ENCODE measurements at regions not wholly inside any gene's neighbourhood (a gene's known extent, or its start where the extent isn't known, plus 50 kb on each side); places are given as distances from the start of the nearest gene placed in this dataset.

GRCh38 chr10:77732213-77733003 lies 94.8 kb upstream of the KCNMA1 start:
- no peak overlapping the region for H3K27ac ChIP-seq
- H3K4me2 ChIP-seq, result no peak overlapping the region
- Mint-ChIP-seq H3K4me3 (no peak overlapping the region), H3K27me3 (ENCODE audit: insufficient read depth, low read depth) (no peaks in the 10 kb centered on the region), H3K9me3 (peaks cover 3% of the 10 kb centered on the region), H3K4me1 (no peaks in the 10 kb centered on the region), H3K36me3 (no peaks in the 10 kb centered on the region), H3K27ac (no peak overlapping the region)
- H3F3A ChIP-seq (ENCODE audit: low read depth), result no peaks in the 10 kb centered on the region
- H3K9ac ChIP-seq, result no peak overlapping the region
- H3K79me2 ChIP-seq (ENCODE audit: low read depth), result no peaks in the 10 kb centered on the region
- H3K36me3 ChIP-seq, result no peaks in the 10 kb centered on the region
- H4K20me1 ChIP-seq (ENCODE audit: low read depth), result no peaks in the 10 kb centered on the region
- no peaks in the 10 kb centered on the region for H3K9me3 ChIP-seq (ENCODE audit: low read depth)
- no peak overlapping the region for H2AFZ ChIP-seq (replicated peaks)
- no peak for DNase-seq (ENCODE audit: low spot score)
- no peaks in the 10 kb centered on the region for H3K4me1 ChIP-seq
- TF ChIP-seq EZH2phosphoT487 (IDR thresholded peaks at IDR 0.05) (no peak), CTCF (IDR thresholded peaks at IDR 0.05) (no peak), EZH2 (IDR thresholded peaks at IDR 0.05) (no peak)
- no peak overlapping the region for H3K4me3 ChIP-seq
- no peaks in the 10 kb centered on the region for H3K27me3 ChIP-seq

GRCh38 chr10:77727481-77727880 lies 89.9 kb upstream of the KCNMA1 start:
- peaks cover 4% of the 10 kb centered on the region for H3K4me1 Mint-ChIP-seq
- Histone ChIP-seq H3K4me1 (peaks cover 8% of the 10 kb centered on the region), H3K9ac (no peak overlapping the region), H3K4me3 (no peak overlapping the region), H3K9me3 (ENCODE audit: low read depth) (no peaks in the 10 kb centered on the region), H3K4me2 (no peak overlapping the region), H3K27ac (no peak overlapping the region), H2AFZ (replicated peaks) (no peak overlapping the region), H3K27me3 (no peaks in the 10 kb centered on the region), H3K36me3 (no peaks in the 10 kb centered on the region), H4K20me1 (ENCODE audit: low read depth) (no peaks in the 10 kb centered on the region), H3F3A (ENCODE audit: low read depth) (no peaks in the 10 kb centered on the region), H3K79me2 (ENCODE audit: low read depth) (no peaks in the 10 kb centered on the region)
- no peak for DNase-seq (ENCODE audit: low spot score)
- no peak overlapping the region for H3K4me3 Mint-ChIP-seq
- no peak for TF ChIP-seq CTCF (IDR thresholded peaks at IDR 0.05)
- TF ChIP-seq EZH2 (IDR thresholded peaks at IDR 0.05), result no peak
- TF ChIP-seq EZH2phosphoT487 (IDR thresholded peaks at IDR 0.05), result no peak
- no peaks in the 10 kb centered on the region for H3K9me3 Mint-ChIP-seq
- no peak overlapping the region for H3K27ac Mint-ChIP-seq
- peaks cover 6% of the 10 kb centered on the region for H3K27me3 Mint-ChIP-seq (ENCODE audit: insufficient read depth, low read depth)
- no peaks in the 10 kb centered on the region for H3K36me3 Mint-ChIP-seq

GRCh38 chr10:77726732-77727131 lies 89.1 kb upstream of the KCNMA1 start:
- no peaks in the 10 kb centered on the region for H3K79me2 ChIP-seq (ENCODE audit: low read depth)
- no peak overlapping the region for H2AFZ ChIP-seq (replicated peaks)

More at GRCh38 chr10:77726732-77727131, 89.1 kb upstream of the KCNMA1 start:
- Mint-ChIP-seq H3K36me3 (no peaks in the 10 kb centered on the region), H3K27ac (no peak overlapping the region), H3K27me3 (ENCODE audit: insufficient read depth, low read depth) (peaks cover 6% of the 10 kb centered on the region), H3K4me3 (no peak overlapping the region), H3K9me3 (no peaks in the 10 kb centered on the region), H3K4me1 (peaks cover 4% of the 10 kb centered on the region)
- no peak overlapping the region for H3K4me3 ChIP-seq
- no peak overlapping the region for H3K4me2 ChIP-seq
- H3K27me3 ChIP-seq, result no peaks in the 10 kb centered on the region
- no peaks in the 10 kb centered on the region for H4K20me1 ChIP-seq (ENCODE audit: low read depth)
- no peak overlapping the region for H3K27ac ChIP-seq
- no peak for DNase-seq (ENCODE audit: low spot score)
- no peaks in the 10 kb centered on the region for H3K9me3 ChIP-seq (ENCODE audit: low read depth)
- no peak for TF ChIP-seq EZH2phosphoT487 (IDR thresholded peaks at IDR 0.05)
- no peak for TF ChIP-seq CTCF (IDR thresholded peaks at IDR 0.05)
- no peak for TF ChIP-seq EZH2 (IDR thresholded peaks at IDR 0.05)
- H3K36me3 ChIP-seq, result no peaks in the 10 kb centered on the region
- peaks cover 8% of the 10 kb centered on the region for H3K4me1 ChIP-seq
- no peak overlapping the region for H3K9ac ChIP-seq
- no peaks in the 10 kb centered on the region for H3F3A ChIP-seq (ENCODE audit: low read depth)

Data from neural progenitor cell (in vitro differentiated cells).